NCI-H146 treated with DMSO at 0.1 percent for 48 hours (cell line): ENCODE measurements at regions not wholly inside any gene's neighbourhood (a gene's known extent, or its start where the extent isn't known, plus 50 kb on each side); places are given as distances from the start of the nearest gene placed in this dataset.

Experiments used
- DNase-seq: peaks from one replicate; lab custom pipeline; 2025; ENCODE audit not compliant: unreplicated experiment; lab: John Stamatoyannopoulos, UW

GRCh38 chr1:11338284-11338924 lies 65.4 kb downstream of the UBIAD1 start:
- no peak for DNase-seq

GRCh38 chr1:11339346-11340232 lies 66.6 kb downstream of the UBIAD1 start:
- DNase-seq: peak; percentile 13

- no peak for DNase-seq
These were observed 67.2 kb downstream of the UBIAD1 start for GRCh38 chr1:11340233-11340632.

GRCh38 chr1:11341901-11342552 lies 69.0 kb downstream of the UBIAD1 start:
- DNase-seq: no peak

- DNase-seq: no peak
These were observed 69.6 kb downstream of the UBIAD1 start for GRCh38 chr1:11342621-11343032.

- no peak for DNase-seq
These were observed 73.1 kb downstream of the UBIAD1 start for GRCh38 chr1:11345971-11346715.

GRCh38 chr1:11350265-11350664 lies 77.3 kb downstream of the UBIAD1 start:
- no peak for DNase-seq

GRCh38 chr1:11352058-11352715 lies 79.2 kb downstream of the UBIAD1 start:
- DNase-seq: no peak

- peak; percentile 48 for DNase-seq
These were observed 80.1 kb downstream of the UBIAD1 start for GRCh38 chr1:11352816-11353799.

- no peak for DNase-seq
These were observed 82.0 kb downstream of the UBIAD1 start for GRCh38 chr1:11354893-11355553.

GRCh38 chr1:11355559-11356475 lies 82.8 kb downstream of the UBIAD1 start:
- no peak for DNase-seq

GRCh38 chr1:11357276-11357675 lies 84.3 kb downstream of the UBIAD1 start:
- DNase-seq: no peak

- no peak for DNase-seq
These were observed 86.0 kb downstream of the UBIAD1 start for GRCh38 chr1:11358984-11359383.

GRCh38 chr1:11362547-11363021 lies 89.6 kb downstream of the UBIAD1 start:
- DNase-seq: no peak

GRCh38 chr1:11364170-11364569 lies 91.2 kb downstream of the UBIAD1 start:
- DNase-seq: no peak

- DNase-seq: no peak
These were observed 92.9 kb downstream of the UBIAD1 start for GRCh38 chr1:11365744-11366387.
